Transverse colon (tissue), 4 donors: ENCODE measurements at regions not wholly inside any gene's neighbourhood (a gene's known extent, or its start where the extent isn't known, plus 50 kb on each side); places are given as distances from the start of the nearest gene placed in this dataset.

ENCODE experiments used
- DNase-seq: peaks from one replicate; pipeline ENCODE4 v3.0.0-alpha.2; 2019
- H3K27ac ChIP-seq, 4 donors: fragments of 200-600 bp; sonication (generic); 2 replicates each; pipeline ENCODE4 v1.5.1; 2016 to 2018; ENCODE audit warnings: inconsistent platforms in 4 of 4
- H3K27me3 ChIP-seq: fragments of 200-600 bp; sonication (generic); 2 replicates; pipeline ENCODE4 v1.5.1; 2017; ENCODE audit warnings: inconsistent platforms
- H3K36me3 ChIP-seq, 4 donors: fragments of 200-600 bp; sonication (generic); 2 replicates each; pipeline ENCODE4 v1.5.1; 2017 to 2019; ENCODE audit warnings: inconsistent platforms in 4 of 4
- H3K4me1 ChIP-seq, 4 donors: fragments of 200-600 bp; sonication (generic); 2 replicates each; pipeline ENCODE4 v1.5.1; 2017 to 2020; ENCODE audit warnings: inconsistent platforms in 4 of 4
- H3K4me3 ChIP-seq, 4 donors: fragments of 200-600 bp; sonication (generic); 1 replicate in 1 of 4; 2 replicates in 3 of 4; pipeline versions ENCODE4 v1.5.1 to v1.6.1; 2017 to 2019; ENCODE audit warnings: inconsistent platforms in 4 of 4
- H3K9me3 ChIP-seq, 2 donors: fragments of 200-600 bp; sonication (generic); 2 replicates each; pipeline ENCODE4 v1.5.1; 2017 to 2019; ENCODE audit warnings: inconsistent platforms in 2 of 2
- EP300 ChIP-seq: sonication (generic); formaldehyde crosslinking; IDR thresholded peaks from one replicate; pipeline ENCODE4 v1.6.1; 2017; ENCODE audit warnings: antibody characterized with exemption, low read depth
- POLR2A ChIP-seq: fragments of 450-650 bp; IDR thresholded peaks from one replicate; pipeline ENCODE4 v1.6.1; 2016; ENCODE audit warnings: antibody characterized with exemption, mild to moderate bottlenecking, moderate library complexity
- POLR2AphosphoS5 ChIP-seq, 3 donors: sonication (generic); formaldehyde crosslinking; IDR thresholded peaks; one replicate each; pipeline ENCODE4 v1.6.1; 2016; ENCODE audit warnings: antibody characterized with exemption in 3 of 3
- WGBS, 2 donors: methylation state at CpG; one replicate each; pipeline ENCODE4 v1.1.5; 2018; ENCODE audit warnings: low coverage in 1 of 2; 5-methylcytosine and 5-hydroxymethylcytosine counted together
- in situ Hi-C, 4 donors: fragments of 200-750 bp; cut with MboI; loops; one replicate each; pipeline versions ENCODE4 v1.15.0 to v1.15.1; 2017; ENCODE audit warnings: low sequenced_read_pairs in 3 of 4, low pct_ligation_motif_present in 1 of 4, low pct_unique_long_range_greater_than_20kb in 1 of 4
- intact Hi-C: fragments of 100-400 bp; cut with DNase I; formaldehyde crosslinking; loops from one replicate; pipeline ENCODE4 v1.15.1; 2023; ENCODE audit warnings: low total_unique reads
- TF ChIP-seq, protein P1 (sequence below), 5 experiments: fragments of 200-600 bp in 3 of 5; fragments of 450-650 bp in 2 of 5; sonication (generic) in 3 of 5; IDR thresholded peaks; 1 replicate in 2 of 5; 2 replicates in 3 of 5; pipeline ENCODE4 v1.5.1; 2016 to 2017; ENCODE audit warnings: antibody characterized with exemption in 5 of 5, inconsistent platforms in 3 of 5, mild to moderate bottlenecking in 2 of 5, moderate library complexity in 1 of 5

DNA sequence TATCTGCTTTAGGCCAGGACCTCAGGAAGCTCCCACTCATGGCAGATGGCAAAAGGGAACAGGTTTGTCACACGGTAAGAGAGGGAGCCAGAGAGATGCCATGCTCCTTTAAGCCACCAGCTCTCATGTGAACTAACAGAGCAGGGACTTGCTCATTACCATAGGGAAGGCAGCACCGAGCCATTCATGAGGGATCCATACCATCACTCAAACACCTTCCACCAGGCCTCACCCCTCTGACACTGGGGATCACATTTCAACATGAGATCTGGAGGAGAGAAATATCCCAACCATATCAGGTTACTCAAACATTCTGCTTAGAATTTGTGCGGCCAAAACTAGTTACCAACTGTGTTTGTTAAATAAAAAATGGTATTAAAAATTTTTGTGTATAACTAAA, 427.0 kb downstream of the UQCRFS1 start:
- no peaks in the 10 kb centered on the region for H3K27me3 ChIP-seq
- H3K9me3 ChIP-seq, result peaks cover 4 to 20% of the 10 kb centered on the region in 2 donors
- 0 to 50% methylated on average over 1 to 3 of the region's 3 CpGs for WGBS, 2 donors
- TF ChIP-seq EP300 (no peak), POLR2A (no peak), POLR2AphosphoS5 (IDR thresholded peaks at IDR 0.05) (no peak)
- DNase-seq, result no peak
- intact Hi-C loops (no loop called here), in situ Hi-C loops (no loop called here)
- no peak overlapping the region for H3K4me3 ChIP-seq
- H3K4me1 ChIP-seq, result no peaks in the 10 kb centered on the region
- H3K27ac ChIP-seq, result no peak overlapping the region
- H3K36me3 ChIP-seq, result no peaks in the 10 kb centered on the region

DNA sequence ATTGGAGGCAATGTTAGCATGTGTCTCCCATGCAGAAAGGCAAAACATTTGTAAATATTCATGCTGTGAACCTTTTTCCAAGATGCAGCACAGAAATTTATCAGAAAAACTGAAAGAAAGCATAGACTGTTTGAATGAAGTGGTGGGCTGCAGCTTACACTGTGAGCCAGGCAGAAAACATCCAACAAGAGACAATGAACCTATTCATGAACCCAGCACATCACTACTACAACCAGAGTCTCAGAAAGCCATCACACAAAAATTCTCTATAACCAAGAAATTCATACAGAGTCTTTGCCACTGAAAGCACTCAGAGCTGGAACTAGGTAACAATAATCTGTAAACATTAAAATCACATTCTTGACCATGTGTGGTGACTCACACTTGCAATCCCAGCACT, 448.9 kb downstream of the UQCRFS1 start:
- TF ChIP-seq POLR2AphosphoS5 (IDR thresholded peaks at IDR 0.05) (no peak), POLR2A (no peak), EP300 (no peak)
- TF ChIP-seq, protein P1, sequence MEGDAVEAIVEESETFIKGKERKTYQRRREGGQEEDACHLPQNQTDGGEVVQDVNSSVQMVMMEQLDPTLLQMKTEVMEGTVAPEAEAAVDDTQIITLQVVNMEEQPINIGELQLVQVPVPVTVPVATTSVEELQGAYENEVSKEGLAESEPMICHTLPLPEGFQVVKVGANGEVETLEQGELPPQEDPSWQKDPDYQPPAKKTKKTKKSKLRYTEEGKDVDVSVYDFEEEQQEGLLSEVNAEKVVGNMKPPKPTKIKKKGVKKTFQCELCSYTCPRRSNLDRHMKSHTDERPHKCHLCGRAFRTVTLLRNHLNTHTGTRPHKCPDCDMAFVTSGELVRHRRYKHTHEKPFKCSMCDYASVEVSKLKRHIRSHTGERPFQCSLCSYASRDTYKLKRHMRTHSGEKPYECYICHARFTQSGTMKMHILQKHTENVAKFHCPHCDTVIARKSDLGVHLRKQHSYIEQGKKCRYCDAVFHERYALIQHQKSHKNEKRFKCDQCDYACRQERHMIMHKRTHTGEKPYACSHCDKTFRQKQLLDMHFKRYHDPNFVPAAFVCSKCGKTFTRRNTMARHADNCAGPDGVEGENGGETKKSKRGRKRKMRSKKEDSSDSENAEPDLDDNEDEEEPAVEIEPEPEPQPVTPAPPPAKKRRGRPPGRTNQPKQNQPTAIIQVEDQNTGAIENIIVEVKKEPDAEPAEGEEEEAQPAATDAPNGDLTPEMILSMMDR (IDR thresholded peaks at IDR 0.05), result no peak
- Histone ChIP-seq H3K9me3 (peaks cover 4 to 6% of the 10 kb centered on the region in 2 donors), H3K27ac (no peak overlapping the region), H3K27me3 (no peaks in the 10 kb centered on the region), H3K4me3 (no peak overlapping the region), H3K36me3 (no peaks in the 10 kb centered on the region), H3K4me1 (no peaks in the 10 kb centered on the region)
- DNase-seq, result no peak
- in situ Hi-C loops, result no loop called here
- intact Hi-C loops, result no loop called here

GRCh38 chr19:28746478-28746877, 466.5 kb downstream of the UQCRFS1 start:
- intact Hi-C loops (no loop called here), in situ Hi-C loops (loop anchor here (25.0 kb wide), 1 partner anchor 516 kb away; no protein-coding TSS in a partner anchor)
- 62 to 70% methylated on average over 1 to 2 of the region's 2 CpGs for WGBS, 2 donors
- TF ChIP-seq POLR2A (no peak), POLR2AphosphoS5 (IDR thresholded peaks at IDR 0.05) (no peak)
- Histone ChIP-seq H3K36me3 (no peaks in the 10 kb centered on the region), H3K27me3 (no peaks in the 10 kb centered on the region), H3K4me3 (no peak overlapping the region), H3K4me1 (no peaks in the 10 kb centered on the region), H3K27ac (no peak overlapping the region), H3K9me3 (no peaks in the 10 kb centered on the region)
- DNase-seq, result no peak

DNA sequence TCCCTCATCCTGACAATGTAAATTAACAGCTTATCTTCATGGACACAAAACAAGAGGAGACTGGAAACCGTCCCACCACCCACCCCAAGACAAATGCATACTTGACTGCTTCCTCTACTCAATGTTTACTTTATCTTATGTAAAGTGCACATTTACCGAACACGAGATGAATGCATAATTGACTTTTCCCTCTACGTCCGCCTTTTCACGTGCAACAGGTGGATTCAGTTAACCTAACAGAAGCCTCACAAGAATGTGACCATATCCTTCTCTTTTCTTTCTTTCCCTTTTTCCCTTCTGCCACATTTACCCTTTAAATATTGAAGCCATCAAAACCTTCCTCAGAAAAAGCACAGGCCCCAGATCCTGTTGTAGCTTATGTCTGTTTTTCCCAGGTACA, 468.0 kb downstream of the UQCRFS1 start:
- Histone ChIP-seq H3K27ac (no peak overlapping the region), H3K4me3 (no peak overlapping the region), H3K4me1 (no peaks in the 10 kb centered on the region), H3K27me3 (no peaks in the 10 kb centered on the region), H3K36me3 (no peaks in the 10 kb centered on the region), H3K9me3 (no peaks in the 10 kb centered on the region)
- in situ Hi-C loops (loop anchor here (25.0 kb wide), 1 partner anchor 517 kb away; no protein-coding TSS in a partner anchor), intact Hi-C loops (no loop called here)
- WGBS, 2 donors, result 34 to 41% methylated on average over 4 to 6 of the region's 6 CpGs
- no peak for DNase-seq
- TF ChIP-seq POLR2AphosphoS5 (IDR thresholded peaks at IDR 0.05) (no peak), POLR2A (no peak), EP300 (no peak)
- TF ChIP-seq, protein P1 (IDR thresholded peaks at IDR 0.05), result no peak

GRCh38 chr19:28744014-28744413, 468.9 kb downstream of the UQCRFS1 start:
- no peaks in the 10 kb centered on the region for H3K4me1 ChIP-seq
- no peaks in the 10 kb centered on the region for H3K27me3 ChIP-seq
- no peaks in the 10 kb centered on the region for H3K36me3 ChIP-seq
- DNase-seq, result no peak
- TF ChIP-seq, protein P1 (IDR thresholded peaks at IDR 0.05), result no peak
- TF ChIP-seq EP300 (no peak), POLR2AphosphoS5 (IDR thresholded peaks at IDR 0.05) (no peak), POLR2A (no peak)
- intact Hi-C loops (no loop called here), in situ Hi-C loops (loop anchor here (25.0 kb wide), 1 partner anchor 518 kb away; no protein-coding TSS in a partner anchor)
- no peak overlapping the region for H3K27ac ChIP-seq
- no peak overlapping the region for H3K4me3 ChIP-seq
- no peaks in the 10 kb centered on the region for H3K9me3 ChIP-seq
